ENCODE measurements at regions not wholly inside any gene's neighbourhood (a gene's known extent, or its start where the extent isn't known, plus 50 kb on each side); places are given as distances from the start of the nearest gene placed in this dataset.

DNA sequence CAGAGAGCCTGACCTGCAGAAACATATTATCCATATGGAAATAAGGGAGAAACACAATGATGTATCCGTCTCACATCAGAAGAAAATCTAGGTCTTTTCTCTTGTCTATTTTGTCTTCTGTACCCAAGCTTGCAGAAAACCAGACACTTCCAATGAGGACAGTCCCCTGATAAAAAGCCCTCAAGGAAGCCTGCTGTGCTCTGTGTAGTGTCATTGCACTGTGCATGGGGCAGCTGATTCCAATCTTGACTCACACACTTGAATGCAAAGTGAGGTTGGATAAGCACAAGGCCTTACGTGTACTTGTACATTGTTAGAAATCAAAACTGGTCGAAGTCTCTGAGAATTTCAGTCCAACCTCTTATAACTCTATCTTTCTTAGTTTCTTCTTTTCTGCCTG, 256.6 kb upstream of the MYOCD start:
- in situ Hi-C loops (cut with MboI; ENCODE audit: low pct_unique_long_range_greater_than_20kb, low sequenced_read_pairs, unreplicated experiment): no loop called here
- DNase-seq (ENCODE audit: low spot score): no peak
- TF ChIP-seq, protein P1, sequence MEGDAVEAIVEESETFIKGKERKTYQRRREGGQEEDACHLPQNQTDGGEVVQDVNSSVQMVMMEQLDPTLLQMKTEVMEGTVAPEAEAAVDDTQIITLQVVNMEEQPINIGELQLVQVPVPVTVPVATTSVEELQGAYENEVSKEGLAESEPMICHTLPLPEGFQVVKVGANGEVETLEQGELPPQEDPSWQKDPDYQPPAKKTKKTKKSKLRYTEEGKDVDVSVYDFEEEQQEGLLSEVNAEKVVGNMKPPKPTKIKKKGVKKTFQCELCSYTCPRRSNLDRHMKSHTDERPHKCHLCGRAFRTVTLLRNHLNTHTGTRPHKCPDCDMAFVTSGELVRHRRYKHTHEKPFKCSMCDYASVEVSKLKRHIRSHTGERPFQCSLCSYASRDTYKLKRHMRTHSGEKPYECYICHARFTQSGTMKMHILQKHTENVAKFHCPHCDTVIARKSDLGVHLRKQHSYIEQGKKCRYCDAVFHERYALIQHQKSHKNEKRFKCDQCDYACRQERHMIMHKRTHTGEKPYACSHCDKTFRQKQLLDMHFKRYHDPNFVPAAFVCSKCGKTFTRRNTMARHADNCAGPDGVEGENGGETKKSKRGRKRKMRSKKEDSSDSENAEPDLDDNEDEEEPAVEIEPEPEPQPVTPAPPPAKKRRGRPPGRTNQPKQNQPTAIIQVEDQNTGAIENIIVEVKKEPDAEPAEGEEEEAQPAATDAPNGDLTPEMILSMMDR (IDR thresholded peaks at IDR 0.05; ENCODE audit: extremely low read depth, insufficient read depth, missing control alignments): no peak

DNA sequence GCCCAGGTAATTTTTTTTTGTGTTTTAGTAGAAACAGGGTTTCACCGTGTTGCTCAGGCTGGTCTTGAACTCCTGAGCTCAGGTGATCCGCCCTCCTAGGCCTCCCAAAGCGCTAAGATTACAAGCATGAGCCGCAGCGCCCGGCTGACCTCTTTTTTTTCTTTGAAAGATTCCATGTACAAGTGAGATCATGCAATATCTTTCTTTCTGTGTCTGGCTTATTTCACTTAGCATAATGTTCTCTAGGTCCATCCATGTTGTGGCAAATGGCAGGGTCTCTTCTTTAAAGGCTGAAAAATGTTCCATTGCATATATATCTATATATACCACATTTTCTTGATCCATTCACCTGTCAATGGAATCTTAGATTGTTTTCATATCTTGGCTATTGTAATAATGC, 255.0 kb upstream of the MYOCD start:
- DNase-seq (ENCODE audit: low spot score): no peak
- in situ Hi-C loops (cut with MboI; ENCODE audit: low pct_unique_long_range_greater_than_20kb, low sequenced_read_pairs, unreplicated experiment): no loop called here
- TF ChIP-seq, protein P1 (IDR thresholded peaks at IDR 0.05; ENCODE audit: extremely low read depth, insufficient read depth, missing control alignments): no peak

DNA sequence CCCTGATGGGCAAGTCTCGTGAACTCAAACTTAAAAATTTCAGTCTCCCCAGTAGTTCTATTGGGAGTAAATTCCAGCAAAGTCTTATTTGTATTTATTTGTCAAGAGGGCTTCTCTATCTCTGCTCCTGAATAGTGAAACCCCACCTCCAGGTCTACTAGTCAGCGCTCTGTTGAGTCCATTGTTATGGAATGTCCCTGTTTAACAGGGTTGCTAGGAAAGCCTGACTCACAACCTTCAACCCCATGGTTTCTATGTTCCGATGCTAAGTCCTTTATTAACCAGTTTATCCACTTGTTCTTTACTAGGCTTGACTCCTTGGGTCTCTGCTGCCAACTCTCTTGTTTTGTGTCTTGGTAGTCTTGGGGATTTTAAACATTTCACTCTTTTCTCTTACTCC, 250.7 kb upstream of the MYOCD start:
- no peak for DNase-seq (ENCODE audit: low spot score)
- TF ChIP-seq, protein P1 (IDR thresholded peaks at IDR 0.05; ENCODE audit: extremely low read depth, insufficient read depth, missing control alignments): no peak
- in situ Hi-C loops (cut with MboI; ENCODE audit: low pct_unique_long_range_greater_than_20kb, low sequenced_read_pairs, unreplicated experiment): no loop called here

DNA sequence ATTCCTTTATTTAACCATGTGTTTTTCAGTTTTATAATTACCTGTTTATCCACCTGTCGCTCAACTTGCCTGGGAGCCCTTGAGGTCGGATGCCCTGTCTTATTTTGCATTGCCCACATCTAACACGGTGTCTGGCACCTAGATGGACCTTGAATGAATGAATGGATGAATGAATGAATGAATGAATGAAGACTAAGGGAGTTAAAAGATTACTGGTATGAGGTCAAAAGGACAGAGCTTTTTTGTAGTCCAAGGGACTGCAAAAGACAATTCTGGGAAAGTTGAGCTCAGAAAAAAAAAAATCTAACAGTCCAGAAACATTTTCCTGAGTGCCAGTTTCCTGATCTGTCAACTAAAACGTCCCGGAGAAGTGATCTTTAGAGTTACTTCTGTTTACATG, 244.6 kb upstream of the MYOCD start:
- in situ Hi-C loops (cut with MboI; ENCODE audit: low pct_unique_long_range_greater_than_20kb, low sequenced_read_pairs, unreplicated experiment): no loop called here
- TF ChIP-seq, protein P1 (IDR thresholded peaks at IDR 0.05; ENCODE audit: extremely low read depth, insufficient read depth, missing control alignments): no peak
- no peak for DNase-seq (ENCODE audit: low spot score)

DNA sequence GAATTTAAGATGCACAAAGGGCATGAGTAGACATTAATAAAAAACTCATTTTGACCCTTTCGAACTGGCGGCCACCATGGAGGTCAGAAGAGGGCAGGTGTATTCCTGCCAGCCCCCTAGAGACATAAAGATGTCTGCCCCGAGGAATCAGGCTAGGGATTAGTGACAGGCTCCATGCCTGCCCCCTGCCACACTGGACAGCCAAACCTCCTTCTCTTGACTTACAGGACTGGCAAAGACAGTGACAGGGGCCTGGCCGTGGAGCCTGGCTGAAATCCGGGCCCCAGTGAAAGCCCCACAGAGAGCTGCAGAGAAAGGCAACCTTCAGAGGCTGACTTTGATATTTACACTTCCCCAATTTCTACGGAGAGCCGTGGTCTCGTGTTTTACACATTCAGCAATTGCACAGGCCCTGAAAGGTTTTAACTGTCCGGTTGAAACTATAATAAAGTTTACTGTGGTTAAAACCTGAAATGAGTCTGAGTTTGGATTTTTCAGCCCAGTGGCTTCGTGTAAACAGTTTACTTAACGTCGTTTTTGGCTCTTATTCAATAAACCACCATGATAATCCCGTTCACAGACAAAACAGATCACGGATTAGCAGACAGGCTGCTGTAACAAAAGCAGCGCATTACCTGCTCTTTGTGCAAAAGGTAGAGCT, 243.9 kb upstream of the MYOCD start:
- no peak for DNase-seq (ENCODE audit: low spot score)

DNA sequence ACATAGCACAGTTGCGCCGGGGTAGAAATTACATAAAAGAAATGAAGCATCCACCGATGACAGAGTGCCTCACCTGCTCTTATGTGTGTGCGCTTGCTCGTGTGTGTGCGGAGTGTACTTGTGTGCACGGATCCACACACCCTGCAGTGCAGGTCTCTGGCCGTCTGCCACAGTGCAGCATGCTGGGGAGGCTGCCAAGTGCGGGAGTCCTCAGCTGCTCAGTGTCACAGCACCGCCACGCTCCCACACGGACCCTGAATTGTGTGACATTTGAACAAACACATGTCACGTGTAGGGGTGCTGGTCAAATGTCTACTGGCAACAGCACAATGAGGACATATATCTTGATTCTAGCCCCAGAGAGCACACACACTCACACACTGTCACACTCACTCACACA, 243.0 kb upstream of the MYOCD start:
- DNase-seq (ENCODE audit: low spot score): no peak
- TF ChIP-seq, protein P1 (IDR thresholded peaks at IDR 0.05; ENCODE audit: extremely low read depth, insufficient read depth, missing control alignments): no peak
- in situ Hi-C loops (cut with MboI; ENCODE audit: low pct_unique_long_range_greater_than_20kb, low sequenced_read_pairs, unreplicated experiment): no loop called here

More for the DNA sequence above, 243.9 kb upstream of the MYOCD start:
- TF ChIP-seq, protein P1 (IDR thresholded peaks at IDR 0.05; ENCODE audit: extremely low read depth, insufficient read depth, missing control alignments): no peak
- in situ Hi-C loops (cut with MboI; ENCODE audit: low pct_unique_long_range_greater_than_20kb, low sequenced_read_pairs, unreplicated experiment): no loop called here
